ENCODE measurements at regions not wholly inside any gene's neighbourhood (a gene's known extent, or its start where the extent isn't known, plus 50 kb on each side); places are given as distances from the start of the nearest gene placed in this dataset.

GRCh38 chr5:91223886-91224285 is 159.2 kb downstream of the ARRDC3 start:
- H3K4me3 ChIP-seq (ENCODE audit: low read length), result no peak overlapping the region
- no peaks in the 10 kb centered on the region for H3K79me2 ChIP-seq (ENCODE audit: low read length)
- no peak overlapping the region for H2AFZ ChIP-seq (ENCODE audit: low read depth, low read length)
- H3K36me3 ChIP-seq (replicated peaks; ENCODE audit: low read depth, low read length), result no peaks in the 10 kb centered on the region
- 0 out of 2 replicates have a peak, but pooled peaks cover 4% of the 10 kb centered on the region for H3K27me3 ChIP-seq (ENCODE audit: low read depth, low read length)
- no peaks in the 10 kb centered on the region for H3K4me1 ChIP-seq (ENCODE audit: low read length)
- TF ChIP-seq EZH2phosphoT487 (IDR thresholded peaks at IDR 0.05; ENCODE audit: low read depth) (no peak), CTCF (IDR thresholded peaks at IDR 0.05; ENCODE audit: low read depth, low read length) (no peak)
- H4K20me1 ChIP-seq (ENCODE audit: insufficient read depth, low read length), result no peaks in the 10 kb centered on the region
- no peak overlapping the region for H3K4me2 ChIP-seq (ENCODE audit: low read length)
- 0 out of 2 replicates have a peak, but pooled peaks cover 6% of the 10 kb centered on the region for H3K9me3 ChIP-seq (ENCODE audit: insufficient read depth, low read length)
- H3K27ac ChIP-seq (ENCODE audit: low read length), result no peak overlapping the region
- H3K9ac ChIP-seq (ENCODE audit: low read length), result no peak overlapping the region

- Histone ChIP-seq H3K4me1 (ENCODE audit: low read length) (no peaks in the 10 kb centered on the region), H3K9me3 (ENCODE audit: insufficient read depth, low read length) (no peaks in the 10 kb centered on the region), H3K27me3 (ENCODE audit: low read depth, low read length) (0 out of 2 replicates have a peak, but pooled peaks cover 4% of the 10 kb centered on the region), H3K4me2 (ENCODE audit: low read length) (no peak overlapping the region), H3K27ac (ENCODE audit: low read length) (no peak overlapping the region), H3K4me3 (ENCODE audit: low read length) (no peak overlapping the region), H3K79me2 (ENCODE audit: low read length) (no peaks in the 10 kb centered on the region), H3K36me3 (replicated peaks; ENCODE audit: low read depth, low read length) (no peaks in the 10 kb centered on the region), H2AFZ (ENCODE audit: low read depth, low read length) (no peak overlapping the region), H3K9ac (ENCODE audit: low read length) (no peak overlapping the region), H4K20me1 (ENCODE audit: insufficient read depth, low read length) (no peaks in the 10 kb centered on the region)
- TF ChIP-seq EZH2phosphoT487 (IDR thresholded peaks at IDR 0.05; ENCODE audit: low read depth), result no peak
- no peak for TF ChIP-seq CTCF (IDR thresholded peaks at IDR 0.05; ENCODE audit: low read depth, low read length)
These were observed 160.6 kb downstream of the ARRDC3 start for GRCh38 chr5:91222482-91222881.

GRCh38 chr5:91221917-91222316 is 161.2 kb downstream of the ARRDC3 start:
- no peak overlapping the region for H2AFZ ChIP-seq (ENCODE audit: low read depth, low read length)
- no peak overlapping the region for H3K9ac ChIP-seq (ENCODE audit: low read length)
- no peaks in the 10 kb centered on the region for H3K27me3 ChIP-seq (ENCODE audit: low read depth, low read length)
- H3K36me3 ChIP-seq (replicated peaks; ENCODE audit: low read depth, low read length), result no peaks in the 10 kb centered on the region
- no peaks in the 10 kb centered on the region for H3K4me1 ChIP-seq (ENCODE audit: low read length)
- no peak overlapping the region for H3K27ac ChIP-seq (ENCODE audit: low read length)
- no peaks in the 10 kb centered on the region for H4K20me1 ChIP-seq (ENCODE audit: insufficient read depth, low read length)
- no peak overlapping the region for H3K4me2 ChIP-seq (ENCODE audit: low read length)
- TF ChIP-seq CTCF (IDR thresholded peaks at IDR 0.05; ENCODE audit: low read depth, low read length) (no peak), EZH2phosphoT487 (IDR thresholded peaks at IDR 0.05; ENCODE audit: low read depth) (no peak)
- no peaks in the 10 kb centered on the region for H3K9me3 ChIP-seq (ENCODE audit: insufficient read depth, low read length)
- no peak overlapping the region for H3K4me3 ChIP-seq (ENCODE audit: low read length)
- H3K79me2 ChIP-seq (ENCODE audit: low read length), result no peaks in the 10 kb centered on the region

- H3K4me1 ChIP-seq (ENCODE audit: low read length), result no peaks in the 10 kb centered on the region
- peak; percentile 66 for TF ChIP-seq CTCF (IDR thresholded peaks at IDR 0.05; ENCODE audit: low read depth, low read length)
- TF ChIP-seq EZH2phosphoT487 (IDR thresholded peaks at IDR 0.05; ENCODE audit: low read depth), result no peak
- 0 out of 2 replicates have a peak overlapping the region, but pooled peaks have one; percentile 40 for H2AFZ ChIP-seq (ENCODE audit: low read depth, low read length)
- no peaks in the 10 kb centered on the region for H3K79me2 ChIP-seq (ENCODE audit: low read length)
- H3K9ac ChIP-seq (ENCODE audit: low read length), result no peak overlapping the region
- no peak overlapping the region for H3K27ac ChIP-seq (ENCODE audit: low read length)
- H3K27me3 ChIP-seq (ENCODE audit: low read depth, low read length), result no peaks in the 10 kb centered on the region
- no peak overlapping the region for H3K4me3 ChIP-seq (ENCODE audit: low read length)
- H4K20me1 ChIP-seq (ENCODE audit: insufficient read depth, low read length), result no peaks in the 10 kb centered on the region
- H3K36me3 ChIP-seq (replicated peaks; ENCODE audit: low read depth, low read length), result no peaks in the 10 kb centered on the region
- H3K9me3 ChIP-seq (ENCODE audit: insufficient read depth, low read length), result no peaks in the 10 kb centered on the region
- H3K4me2 ChIP-seq (ENCODE audit: low read length), result peak overlapping the region; percentile 20
These were observed 163.2 kb downstream of the ARRDC3 start for GRCh38 chr5:91219803-91220371.

All from OCI-LY3 (cell line).